ENCODE measurements at regions not wholly inside any gene's neighbourhood (a gene's known extent, or its start where the extent isn't known, plus 50 kb on each side); places are given as distances from the start of the nearest gene placed in this dataset.

DNA sequence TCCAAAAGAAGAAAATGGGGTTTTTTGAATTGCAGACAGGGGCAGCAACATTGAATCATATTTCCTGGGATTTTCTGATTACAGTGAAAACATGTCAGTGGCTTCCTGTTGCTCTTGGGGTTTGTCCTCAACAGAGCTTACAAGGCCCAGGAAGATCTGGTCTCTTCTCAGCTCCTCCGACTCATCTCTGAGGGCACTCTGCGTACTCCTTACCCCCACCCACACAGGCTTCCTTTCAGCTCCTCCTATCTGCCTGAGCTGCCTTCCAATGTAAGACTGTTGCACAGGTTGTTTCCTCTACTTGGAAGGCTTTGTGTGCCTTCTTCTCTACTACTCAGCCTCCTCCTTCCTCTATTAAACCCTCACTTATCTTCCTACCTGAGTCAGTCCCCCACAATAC is 245.1 kb upstream of the MEF2C start:
- H3K9me3 Mint-ChIP-seq: no peaks in the 10 kb centered on the region
- no peaks in the 10 kb centered on the region for H3K36me3 Mint-ChIP-seq (ENCODE audit: low read depth)
- no peaks in the 10 kb centered on the region for H3K27me3 Mint-ChIP-seq (ENCODE audit: low read depth)
- no peak overlapping the region for H3K4me3 Mint-ChIP-seq (ENCODE audit: low read depth)
- intact Hi-C loops (cut with micrococcal nuclease): no loop called here
- peak overlapping the region; percentile 2 for H3K27ac Mint-ChIP-seq
- peaks cover 2% of the 10 kb centered on the region for H3K4me1 Mint-ChIP-seq (ENCODE audit: low read depth)
- DNase-seq (ENCODE audit: low spot score): no peak

GRCh38 chr5:89127191-89127590 is 244.2 kb upstream of the MEF2C start:
- no peak for DNase-seq (ENCODE audit: low spot score)
- no peaks in the 10 kb centered on the region for H3K27me3 Mint-ChIP-seq (ENCODE audit: low read depth)
- H3K4me1 Mint-ChIP-seq (ENCODE audit: low read depth): peaks cover 2% of the 10 kb centered on the region
- H3K4me3 Mint-ChIP-seq (ENCODE audit: low read depth): no peak overlapping the region
- no peaks in the 10 kb centered on the region for H3K9me3 Mint-ChIP-seq
- intact Hi-C loops (cut with micrococcal nuclease): no loop called here
- no peak overlapping the region for H3K27ac Mint-ChIP-seq
- no peaks in the 10 kb centered on the region for H3K36me3 Mint-ChIP-seq (ENCODE audit: low read depth)

DNA sequence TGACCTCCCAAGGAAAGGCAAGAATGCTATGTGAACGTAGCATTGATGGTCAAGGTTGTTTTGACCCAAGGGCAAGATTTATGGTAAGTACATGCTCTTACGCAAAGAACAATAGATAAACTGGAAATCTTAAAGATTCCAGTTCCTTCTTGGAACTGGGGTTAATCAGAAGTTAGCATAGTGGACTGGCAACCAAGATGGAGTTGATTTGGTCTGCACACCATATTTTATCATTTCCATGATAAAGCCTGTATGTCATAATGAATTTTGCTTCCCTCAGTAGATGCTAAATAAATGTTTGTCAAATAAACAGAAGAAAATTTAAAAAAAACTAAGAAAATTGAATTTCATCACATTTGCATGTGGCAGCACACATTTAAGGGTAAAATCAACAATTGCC is 242.4 kb upstream of the MEF2C start:
- intact Hi-C loops (cut with micrococcal nuclease): no loop called here
- Mint-ChIP-seq H3K4me1 (ENCODE audit: low read depth) (peaks cover 2% of the 10 kb centered on the region), H3K27ac (no peak overlapping the region), H3K36me3 (ENCODE audit: low read depth) (no peaks in the 10 kb centered on the region), H3K9me3 (no peaks in the 10 kb centered on the region), H3K4me3 (ENCODE audit: low read depth) (no peak overlapping the region), H3K27me3 (ENCODE audit: low read depth) (no peaks in the 10 kb centered on the region)
- no peak for DNase-seq (ENCODE audit: low spot score)

GRCh38 chr5:89123581-89123980 is 240.6 kb upstream of the MEF2C start:
- no peaks in the 10 kb centered on the region for H3K36me3 Mint-ChIP-seq (ENCODE audit: low read depth)

DNA sequence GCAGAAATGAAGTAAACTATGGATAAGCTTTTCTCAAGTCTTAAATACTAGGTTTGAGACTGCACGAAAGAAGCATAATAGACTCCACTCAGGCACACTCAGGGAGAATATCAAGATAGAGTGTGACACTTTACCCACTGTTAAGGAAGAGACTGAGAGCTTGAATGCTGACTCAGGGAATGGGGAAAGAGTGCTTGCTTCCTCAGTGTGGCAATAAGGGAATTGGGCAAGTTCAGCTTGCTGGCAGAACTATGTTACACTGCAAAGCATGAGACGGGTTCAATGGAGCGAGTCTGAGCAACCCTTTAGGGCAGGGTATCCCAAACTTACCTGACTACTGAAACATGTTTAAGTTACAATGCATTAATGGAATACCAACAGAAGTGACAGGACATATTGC is 237.7 kb upstream of the MEF2C start:
- no peaks in the 10 kb centered on the region for H3K36me3 Mint-ChIP-seq (ENCODE audit: low read depth)
- peaks cover 4% of the 10 kb centered on the region for H3K4me1 Mint-ChIP-seq (ENCODE audit: low read depth)
- no peaks in the 10 kb centered on the region for H3K9me3 Mint-ChIP-seq
- H3K27me3 Mint-ChIP-seq (ENCODE audit: low read depth): peaks cover 3% of the 10 kb centered on the region
- no peak for DNase-seq (ENCODE audit: low spot score)
- H3K4me3 Mint-ChIP-seq (ENCODE audit: low read depth): no peak overlapping the region
- intact Hi-C loops (cut with micrococcal nuclease): no loop called here
- H3K27ac Mint-ChIP-seq: no peak overlapping the region

More at GRCh38 chr5:89123581-89123980, 240.6 kb upstream of the MEF2C start:
- no peak for DNase-seq (ENCODE audit: low spot score)
- Mint-ChIP-seq H3K4me1 (ENCODE audit: low read depth) (peaks cover 2% of the 10 kb centered on the region), H3K27ac (no peak overlapping the region), H3K27me3 (ENCODE audit: low read depth) (no peaks in the 10 kb centered on the region), H3K9me3 (no peaks in the 10 kb centered on the region), H3K4me3 (ENCODE audit: low read depth) (no peak overlapping the region)
- intact Hi-C loops (cut with micrococcal nuclease): no loop called here

- Mint-ChIP-seq H3K36me3 (ENCODE audit: low read depth) (no peaks in the 10 kb centered on the region), H3K9me3 (no peaks in the 10 kb centered on the region), H3K27ac (no peak overlapping the region), H3K27me3 (ENCODE audit: low read depth) (peaks cover 3% of the 10 kb centered on the region), H3K4me3 (ENCODE audit: low read depth) (no peak overlapping the region), H3K4me1 (ENCODE audit: low read depth) (peaks cover 4% of the 10 kb centered on the region)
- no peak for DNase-seq (ENCODE audit: low spot score)
- intact Hi-C loops (cut with micrococcal nuclease): no loop called here
Measured at GRCh38 chr5:89117124-89117644, 234.2 kb upstream of the MEF2C start.

DNA sequence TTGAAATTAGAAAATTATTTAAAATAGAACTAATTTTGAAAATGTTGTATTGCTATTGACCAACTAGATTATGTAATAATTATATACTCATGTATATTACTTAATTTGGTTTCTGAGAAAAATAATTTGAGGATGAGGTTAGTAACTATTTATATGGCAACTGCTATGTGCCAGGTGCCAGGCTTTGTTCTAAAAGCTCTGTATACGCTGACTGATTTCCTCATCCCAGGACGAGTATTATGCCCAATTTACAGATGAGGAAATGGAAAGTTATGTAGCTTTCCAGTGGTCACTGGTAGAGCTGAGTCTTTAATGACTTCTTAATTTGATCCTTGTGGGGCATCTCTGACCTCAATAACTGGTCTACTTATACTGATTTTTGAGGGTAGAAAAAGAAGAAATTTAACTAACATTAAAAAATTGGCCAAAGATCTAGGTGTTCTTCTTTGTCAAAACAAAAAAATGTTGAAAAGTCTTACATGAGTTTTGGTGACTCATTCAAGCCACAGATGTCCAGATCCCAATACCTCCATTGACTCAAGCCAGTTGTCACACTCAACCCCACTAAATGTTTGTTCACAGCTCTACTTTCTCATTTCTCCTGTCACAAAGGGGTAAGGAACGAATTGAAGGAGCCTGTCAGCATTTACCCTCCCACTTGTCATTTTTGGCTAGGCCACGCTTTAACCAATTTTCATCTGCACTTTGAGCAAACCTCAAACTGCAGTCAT is 228.1 kb upstream of the MEF2C start:
- H3K9me3 Mint-ChIP-seq: no peaks in the 10 kb centered on the region
- no peaks in the 10 kb centered on the region for H3K4me1 Mint-ChIP-seq (ENCODE audit: low read depth)
- H3K27ac Mint-ChIP-seq: no peak overlapping the region
- no peak for DNase-seq (ENCODE audit: low spot score)
- no peaks in the 10 kb centered on the region for H3K36me3 Mint-ChIP-seq (ENCODE audit: low read depth)
- no peak overlapping the region for H3K4me3 Mint-ChIP-seq (ENCODE audit: low read depth)
- intact Hi-C loops (cut with micrococcal nuclease): no loop called here
- no peaks in the 10 kb centered on the region for H3K27me3 Mint-ChIP-seq (ENCODE audit: low read depth)

GRCh38 chr5:89106480-89106879 is 223.5 kb upstream of the MEF2C start:
- DNase-seq (ENCODE audit: low spot score): no peak
- H3K9me3 Mint-ChIP-seq: no peaks in the 10 kb centered on the region
- H3K4me1 Mint-ChIP-seq (ENCODE audit: low read depth): no peaks in the 10 kb centered on the region
- intact Hi-C loops (cut with micrococcal nuclease): no loop called here
- H3K27me3 Mint-ChIP-seq (ENCODE audit: low read depth): peaks cover 3% of the 10 kb centered on the region
- H3K27ac Mint-ChIP-seq: no peak overlapping the region
- no peaks in the 10 kb centered on the region for H3K36me3 Mint-ChIP-seq (ENCODE audit: low read depth)
- H3K4me3 Mint-ChIP-seq (ENCODE audit: low read depth): no peak overlapping the region

- H3K27ac Mint-ChIP-seq: no peak overlapping the region
- DNase-seq (ENCODE audit: low spot score): no peak
- no peaks in the 10 kb centered on the region for H3K36me3 Mint-ChIP-seq (ENCODE audit: low read depth)
- H3K4me3 Mint-ChIP-seq (ENCODE audit: low read depth): no peak overlapping the region
- H3K9me3 Mint-ChIP-seq: no peaks in the 10 kb centered on the region
- no peaks in the 10 kb centered on the region for H3K4me1 Mint-ChIP-seq (ENCODE audit: low read depth)
- intact Hi-C loops (cut with micrococcal nuclease): no loop called here
- peaks cover 5% of the 10 kb centered on the region for H3K27me3 Mint-ChIP-seq (ENCODE audit: low read depth)
Measured at GRCh38 chr5:89105836-89106235, 222.9 kb upstream of the MEF2C start.

DNA sequence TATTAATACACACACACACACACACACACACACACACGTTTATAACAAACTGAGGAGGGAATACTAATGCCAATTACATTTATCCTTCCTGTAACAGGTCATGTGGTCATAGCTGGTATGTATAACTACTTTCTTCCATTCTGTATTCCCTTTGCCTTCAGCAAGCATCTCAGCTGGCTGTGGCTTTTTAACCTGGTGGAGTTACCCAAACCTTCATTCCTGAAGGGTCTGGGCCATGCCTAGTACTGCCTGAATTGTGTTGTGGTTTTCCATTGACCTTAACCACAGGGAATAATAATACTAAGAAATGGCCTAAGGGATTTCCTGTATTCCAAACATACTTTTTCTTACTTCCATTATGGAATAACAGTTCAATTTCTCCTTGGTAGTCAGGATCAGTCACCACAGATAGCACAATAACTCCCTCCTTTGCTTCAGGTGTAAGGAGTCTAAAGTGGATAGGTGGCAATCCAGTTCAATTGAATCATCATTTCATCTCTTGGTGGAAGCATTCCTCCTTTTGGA is 222.2 kb upstream of the MEF2C start:
- H3K9me3 Mint-ChIP-seq: no peaks in the 10 kb centered on the region
- H3K36me3 Mint-ChIP-seq (ENCODE audit: low read depth): no peaks in the 10 kb centered on the region
- H3K4me1 Mint-ChIP-seq (ENCODE audit: low read depth): no peaks in the 10 kb centered on the region
- no peak overlapping the region for H3K27ac Mint-ChIP-seq
- no peak overlapping the region for H3K4me3 Mint-ChIP-seq (ENCODE audit: low read depth)
- DNase-seq (ENCODE audit: low spot score): no peak
- H3K27me3 Mint-ChIP-seq (ENCODE audit: low read depth): peaks cover 5% of the 10 kb centered on the region
- intact Hi-C loops (cut with micrococcal nuclease): no loop called here

GRCh38 chr5:89098199-89098756 is 215.3 kb upstream of the MEF2C start:
- no peaks in the 10 kb centered on the region for H3K9me3 Mint-ChIP-seq
- no peaks in the 10 kb centered on the region for H3K36me3 Mint-ChIP-seq (ENCODE audit: low read depth)
- intact Hi-C loops (cut with micrococcal nuclease): no loop called here
- H3K4me3 Mint-ChIP-seq (ENCODE audit: low read depth): no peak overlapping the region
- H3K4me1 Mint-ChIP-seq (ENCODE audit: low read depth): peaks cover 3% of the 10 kb centered on the region
- H3K27ac Mint-ChIP-seq: no peak overlapping the region
- peaks cover 7% of the 10 kb centered on the region for H3K27me3 Mint-ChIP-seq (ENCODE audit: low read depth)
- DNase-seq (ENCODE audit: low spot score): no peak

DNA sequence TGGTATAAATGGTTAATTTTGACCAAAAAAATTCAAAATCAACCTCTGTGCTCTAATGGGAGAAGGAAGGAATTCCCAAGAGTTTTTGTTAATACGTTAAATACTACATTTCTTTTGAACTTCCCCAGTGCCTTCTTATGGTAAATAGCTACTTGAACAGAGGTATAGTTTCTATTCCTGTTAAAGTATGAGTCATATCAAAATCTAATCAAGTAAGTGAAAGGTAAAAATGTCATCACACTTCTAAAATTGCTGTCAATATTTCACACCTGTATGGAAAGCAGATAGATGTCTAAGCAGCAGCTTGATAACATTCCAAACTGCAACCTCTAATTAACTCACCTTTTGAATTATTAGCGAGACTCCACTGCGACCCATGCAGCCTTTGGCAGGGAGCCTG is 214.1 kb upstream of the MEF2C start:
- Mint-ChIP-seq H3K36me3 (ENCODE audit: low read depth) (no peaks in the 10 kb centered on the region), H3K27me3 (ENCODE audit: low read depth) (peaks cover 7% of the 10 kb centered on the region), H3K4me1 (ENCODE audit: low read depth) (peaks cover 3% of the 10 kb centered on the region), H3K4me3 (ENCODE audit: low read depth) (no peak overlapping the region), H3K27ac (no peak overlapping the region), H3K9me3 (no peaks in the 10 kb centered on the region)
- DNase-seq (ENCODE audit: low spot score): no peak
- intact Hi-C loops (cut with micrococcal nuclease): no loop called here

- Mint-ChIP-seq H3K9me3 (no peaks in the 10 kb centered on the region), H3K4me3 (ENCODE audit: low read depth) (no peak overlapping the region), H3K27ac (no peak overlapping the region), H3K36me3 (ENCODE audit: low read depth) (no peaks in the 10 kb centered on the region), H3K4me1 (ENCODE audit: low read depth) (peaks cover 3% of the 10 kb centered on the region), H3K27me3 (ENCODE audit: low read depth) (peaks cover 2% of the 10 kb centered on the region)
- DNase-seq (ENCODE audit: low spot score): no peak
- intact Hi-C loops (cut with micrococcal nuclease): no loop called here
Measured at GRCh38 chr5:89095341-89095740, 212.4 kb upstream of the MEF2C start.

All from activated T-helper 2 cell treated with anti-CD3 and anti-CD28 coated beads, Interferon-gamma antibody, Interleukin-2, Interleukin-4, amounts not matched to agents 10 μg/mL and 5 μg/mL and 100 μg/mL, durations not matched to agents 14 hours and 24 hours and 36 hours (primary cell).